Body of pancreas (tissue), 4 donors: ENCODE measurements at regions not wholly inside any gene's neighbourhood (a gene's known extent, or its start where the extent isn't known, plus 50 kb on each side); places are given as distances from the start of the nearest gene placed in this dataset.

ENCODE experiments used
- CTCF ChIP-seq, 7 experiments: fragments of 450-650 bp in 4 of 7; fragments of 200-600 bp in 3 of 7; sonication (generic) in 3 of 7; IDR thresholded peaks; one replicate each; pipeline ENCODE4 v1.5.1; 2016 to 2019; ENCODE audit warnings: antibody characterized with exemption in 7 of 7
- POLR2A ChIP-seq, 3 donors: fragments of 450-650 bp; IDR thresholded peaks; one replicate each; pipeline ENCODE4 v1.6.1; 2016; ENCODE audit warnings: antibody characterized with exemption in 3 of 3, mild to moderate bottlenecking in 2 of 3

- TF ChIP-seq CTCF (IDR thresholded peaks at IDR 0.05) (no peak), POLR2A (IDR thresholded peaks at IDR 0.05) (no peak)
These were observed 219.4 kb downstream of the PTGER3 start for GRCh38 chr1:70828177-70828576.
